ENCODE measurements at regions not wholly inside any gene's neighbourhood (a gene's known extent, or its start where the extent isn't known, plus 50 kb on each side); places are given as distances from the start of the nearest gene placed in this dataset.

DNA sequence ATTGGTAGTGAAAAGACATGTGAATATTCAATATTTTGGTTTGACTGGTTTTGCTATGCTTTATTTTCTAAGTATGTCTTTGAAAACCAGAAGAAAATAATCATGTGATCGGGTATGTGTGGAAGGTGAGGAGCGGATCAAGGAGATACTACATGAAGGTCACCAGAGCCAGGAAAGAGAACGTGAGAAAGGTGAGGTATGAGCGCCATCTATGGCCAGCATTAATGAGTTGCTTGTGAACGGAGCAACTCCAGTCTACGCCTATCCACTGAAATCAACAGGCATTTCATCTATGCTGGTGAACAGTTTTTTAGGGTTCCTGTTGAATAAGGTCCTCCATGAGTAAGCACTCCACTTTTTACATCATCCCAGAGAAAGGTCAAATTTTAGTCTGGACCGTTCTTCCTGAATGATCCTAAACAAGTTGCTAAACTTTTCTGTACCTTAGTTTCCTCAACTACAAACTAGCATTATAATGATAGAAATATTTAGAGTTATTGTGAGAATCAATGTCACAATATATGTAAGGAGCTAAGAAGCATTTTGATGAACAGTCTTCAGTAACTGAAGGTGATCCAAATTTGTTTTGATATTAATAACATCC, 1435.2 kb upstream of the CADM2 start:
- no peak overlapping the region for H3K4me3 ChIP-seq (ENCODE audit: low read length)
- TF ChIP-seq, protein P1, sequence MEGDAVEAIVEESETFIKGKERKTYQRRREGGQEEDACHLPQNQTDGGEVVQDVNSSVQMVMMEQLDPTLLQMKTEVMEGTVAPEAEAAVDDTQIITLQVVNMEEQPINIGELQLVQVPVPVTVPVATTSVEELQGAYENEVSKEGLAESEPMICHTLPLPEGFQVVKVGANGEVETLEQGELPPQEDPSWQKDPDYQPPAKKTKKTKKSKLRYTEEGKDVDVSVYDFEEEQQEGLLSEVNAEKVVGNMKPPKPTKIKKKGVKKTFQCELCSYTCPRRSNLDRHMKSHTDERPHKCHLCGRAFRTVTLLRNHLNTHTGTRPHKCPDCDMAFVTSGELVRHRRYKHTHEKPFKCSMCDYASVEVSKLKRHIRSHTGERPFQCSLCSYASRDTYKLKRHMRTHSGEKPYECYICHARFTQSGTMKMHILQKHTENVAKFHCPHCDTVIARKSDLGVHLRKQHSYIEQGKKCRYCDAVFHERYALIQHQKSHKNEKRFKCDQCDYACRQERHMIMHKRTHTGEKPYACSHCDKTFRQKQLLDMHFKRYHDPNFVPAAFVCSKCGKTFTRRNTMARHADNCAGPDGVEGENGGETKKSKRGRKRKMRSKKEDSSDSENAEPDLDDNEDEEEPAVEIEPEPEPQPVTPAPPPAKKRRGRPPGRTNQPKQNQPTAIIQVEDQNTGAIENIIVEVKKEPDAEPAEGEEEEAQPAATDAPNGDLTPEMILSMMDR (IDR thresholded peaks at IDR 0.05; ENCODE audit: poor library complexity, severe bottlenecking) = peak; percentile 73
- TF ChIP-seq SMC3 (conservative IDR thresholded peaks at IDR 0.05; ENCODE audit: poor library complexity) (peak; percentile 78), EZH2 (IDR thresholded peaks at IDR 0.05; ENCODE audit: borderline replicate concordance, insufficient read depth, low read length, poor library complexity, severe bottlenecking) (no peak), RAD21 (conservative IDR thresholded peaks at IDR 0.05) (peak; percentile 83), POLR2AphosphoS5 (IDR thresholded peaks at IDR 0.05) (no peak), MXI1 (conservative IDR thresholded peaks at IDR 0.05; ENCODE audit: poor library complexity, severe bottlenecking) (no peak)
- H3K79me2 ChIP-seq (replicated peaks; ENCODE audit: insufficient read depth, low read length) = no peaks in the 10 kb centered on the region
- H3K27me3 ChIP-seq (ENCODE audit: insufficient read depth, low read depth, low read length) = no peaks in the 10 kb centered on the region
- no peaks in the 10 kb centered on the region for H3K36me3 ChIP-seq (ENCODE audit: insufficient read depth, low read length)
- H2AFZ ChIP-seq (ENCODE audit: low read depth, low read length) = no peak overlapping the region
- H3K9me3 ChIP-seq (ENCODE audit: low read length) = no peaks in the 10 kb centered on the region
- H4K20me1 ChIP-seq (ENCODE audit: insufficient read depth) = no peaks in the 10 kb centered on the region
- no peak overlapping the region for H3K4me2 ChIP-seq (ENCODE audit: low read length)
- H3K9ac ChIP-seq (ENCODE audit: low read length) = no peak overlapping the region
- H3K27ac ChIP-seq (ENCODE audit: low read length) = no peak overlapping the region
- H3K9me2 ChIP-seq (ENCODE audit: insufficient read depth, low read length) = no peaks in the 10 kb centered on the region
- no peaks in the 10 kb centered on the region for H3F3A ChIP-seq (ENCODE audit: insufficient read depth, low read length, poor library complexity, severe bottlenecking)

DNA sequence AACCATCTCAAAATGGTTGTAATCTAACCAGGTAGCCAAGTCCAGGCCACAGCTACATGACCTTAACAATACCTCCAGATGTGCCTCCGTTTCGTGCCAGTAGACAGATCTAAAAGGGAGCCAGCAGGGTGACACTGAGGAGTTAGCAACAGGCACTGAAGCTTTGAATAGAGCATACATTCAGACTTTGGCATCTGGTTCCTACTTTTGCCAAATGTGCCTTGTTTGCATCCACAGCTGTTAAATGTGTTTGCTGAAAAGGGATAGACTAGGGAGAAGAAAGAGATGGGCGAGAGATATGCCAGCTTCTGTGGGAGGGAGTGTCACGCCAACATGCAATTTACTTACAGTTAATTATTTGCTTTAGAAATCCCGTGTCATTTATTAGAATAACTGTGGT, 1433.9 kb upstream of the CADM2 start:
- Histone ChIP-seq H3K79me2 (replicated peaks; ENCODE audit: insufficient read depth, low read length) (no peaks in the 10 kb centered on the region), H3F3A (ENCODE audit: insufficient read depth, low read length, poor library complexity, severe bottlenecking) (no peaks in the 10 kb centered on the region), H3K4me2 (ENCODE audit: low read length) (no peak overlapping the region), H3K27ac (ENCODE audit: low read length) (no peak overlapping the region), H3K9ac (ENCODE audit: low read length) (no peak overlapping the region), H3K27me3 (ENCODE audit: insufficient read depth, low read depth, low read length) (no peaks in the 10 kb centered on the region), H2AFZ (ENCODE audit: low read depth, low read length) (no peak overlapping the region), H3K9me2 (ENCODE audit: insufficient read depth, low read length) (no peaks in the 10 kb centered on the region), H3K4me3 (ENCODE audit: low read length) (no peak overlapping the region), H3K36me3 (ENCODE audit: insufficient read depth, low read length) (no peaks in the 10 kb centered on the region), H4K20me1 (ENCODE audit: insufficient read depth) (no peaks in the 10 kb centered on the region), H3K9me3 (ENCODE audit: low read length) (no peaks in the 10 kb centered on the region)
- no peak for TF ChIP-seq TAF1 (IDR thresholded peaks at IDR 0.05; ENCODE audit: low read depth)
- TF ChIP-seq EZH2 (IDR thresholded peaks at IDR 0.05; ENCODE audit: borderline replicate concordance, insufficient read depth, low read length, poor library complexity, severe bottlenecking) = no peak
- no peak for TF ChIP-seq EP300 (conservative IDR thresholded peaks at IDR 0.05; ENCODE audit: poor library complexity, severe bottlenecking)
- no peak for TF ChIP-seq SMC3 (conservative IDR thresholded peaks at IDR 0.05; ENCODE audit: poor library complexity)
- TF ChIP-seq, protein P1 (IDR thresholded peaks at IDR 0.05; ENCODE audit: poor library complexity, severe bottlenecking) = no peak
- TF ChIP-seq REST (IDR thresholded peaks at IDR 0.05; ENCODE audit: borderline replicate concordance) = no peak
- no peak for TF ChIP-seq MXI1 (conservative IDR thresholded peaks at IDR 0.05; ENCODE audit: poor library complexity, severe bottlenecking)
- TF ChIP-seq RAD21 (conservative IDR thresholded peaks at IDR 0.05) = no peak
- TF ChIP-seq POLR2AphosphoS5 (IDR thresholded peaks at IDR 0.05) = no peak
